HPDE6-E6E7 (cell line): ENCODE measurements at regions not wholly inside any gene's neighbourhood (a gene's known extent, or its start where the extent isn't known, plus 50 kb on each side); places are given as distances from the start of the nearest gene placed in this dataset.

Experiments used
- DNase-seq: peaks from one replicate; pipeline ENCODE4 v3.0.0; 2011; ENCODE audit warnings: missing footprints; ENCODE audit errors: extremely low spot score

DNA sequence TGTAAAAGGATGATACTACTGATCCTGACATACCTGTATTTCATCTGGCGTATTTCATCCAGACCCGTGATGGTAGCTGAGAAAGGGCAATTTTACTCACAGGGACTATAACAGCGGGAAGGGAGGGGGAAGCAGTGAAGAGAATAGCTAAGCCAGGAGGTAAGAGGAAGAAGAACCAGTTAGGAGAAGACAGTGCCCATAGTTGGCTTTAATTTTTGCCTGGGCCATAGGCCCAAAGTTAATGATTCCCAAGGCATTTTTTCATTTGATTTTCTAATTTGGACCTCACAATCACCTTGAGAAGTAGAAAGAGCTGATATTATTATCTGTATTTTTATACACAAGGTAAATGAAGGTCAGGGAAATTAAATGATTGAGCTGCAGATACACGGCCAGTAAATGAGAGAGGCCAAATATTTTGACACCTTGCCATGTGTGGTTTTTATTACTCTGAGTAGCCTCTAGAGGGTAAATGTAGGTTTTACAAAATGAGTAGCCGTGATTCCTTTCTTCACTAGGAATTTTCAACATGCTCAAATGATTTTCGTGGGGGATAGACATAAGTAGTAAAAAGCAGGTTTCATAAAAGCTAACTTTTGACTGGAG is 382.2 kb downstream of the FUT8 start:
- DNase-seq = no peak

DNA sequence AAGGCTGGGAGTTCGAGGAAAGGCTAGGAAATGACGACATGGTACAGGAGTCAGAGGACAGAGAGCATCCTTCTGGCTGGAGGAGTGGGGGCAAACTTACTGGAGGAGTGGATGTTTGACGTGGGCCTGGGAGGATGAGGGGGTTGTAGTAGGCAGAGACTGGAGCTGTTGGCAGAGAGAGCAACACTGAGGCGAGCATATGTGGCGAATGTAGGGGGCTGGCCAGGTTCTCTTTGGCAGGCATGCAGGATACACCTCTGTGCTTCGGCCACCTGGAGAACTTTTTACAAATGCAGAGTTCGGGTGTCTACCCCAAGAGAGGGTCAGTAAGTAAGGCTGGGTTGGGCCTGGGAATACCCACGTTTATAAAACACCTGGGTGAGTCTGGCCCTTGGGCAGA is 385.7 kb downstream of the FUT8 start:
- no peak for DNase-seq

DNA sequence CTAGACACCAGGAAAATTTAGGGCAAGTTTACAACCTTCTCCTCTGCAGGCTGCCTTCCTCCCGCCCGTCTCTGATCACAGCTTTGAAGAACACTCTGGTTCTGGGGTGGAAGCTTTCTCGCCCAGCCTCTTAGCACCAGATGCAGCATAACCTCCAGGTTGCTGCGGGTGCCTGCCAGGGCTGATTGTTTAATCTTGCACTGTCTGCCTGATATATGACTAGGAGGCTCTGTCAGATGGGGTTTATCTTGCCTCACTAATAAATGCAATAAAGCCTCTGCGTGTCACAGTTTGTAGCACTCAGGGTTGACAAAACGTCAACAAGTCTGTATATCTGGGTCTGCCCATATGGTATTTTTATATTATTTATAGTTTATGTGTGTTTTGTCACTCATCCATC is 388.2 kb downstream of the FUT8 start:
- no peak for DNase-seq

DNA sequence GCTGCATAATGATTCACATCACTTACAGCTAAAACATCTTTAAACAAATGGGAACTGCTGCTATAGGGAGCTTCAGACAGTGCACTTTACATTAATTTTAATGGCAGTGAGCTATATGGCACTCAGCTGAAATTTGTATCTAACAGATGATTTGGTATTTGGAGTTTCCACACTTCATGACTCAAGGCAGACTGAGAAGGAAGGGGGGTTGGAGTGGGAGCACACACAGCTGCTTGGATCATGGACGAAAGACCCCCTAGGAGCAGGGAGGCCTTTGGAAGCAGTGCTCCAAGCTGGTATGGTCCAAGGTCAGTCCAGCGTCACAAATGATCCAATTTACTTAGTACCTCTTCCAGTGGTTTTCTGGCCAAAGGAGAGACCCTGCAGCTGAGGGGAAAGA is 389.7 kb downstream of the FUT8 start:
- no peak for DNase-seq

DNA sequence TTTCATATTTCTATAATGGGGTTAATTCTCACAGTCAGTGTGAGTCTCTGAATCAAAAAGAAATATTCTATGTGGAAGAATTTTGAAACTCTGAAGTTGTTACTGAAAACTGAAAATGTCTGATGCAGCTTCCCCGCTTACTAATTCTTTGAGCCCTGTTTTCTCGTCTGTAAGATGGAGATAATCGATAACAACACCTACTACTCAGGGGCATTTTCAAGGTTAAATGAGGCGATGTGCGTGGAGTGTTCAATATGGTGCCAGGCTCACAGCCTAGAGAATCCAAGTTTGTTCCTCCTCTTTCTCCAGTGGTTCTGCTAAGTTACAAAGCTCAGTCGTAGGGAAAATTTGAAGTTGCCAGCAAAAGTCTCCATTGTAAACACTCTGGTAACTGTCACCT is 391.4 kb downstream of the FUT8 start:
- DNase-seq = no peak

DNA sequence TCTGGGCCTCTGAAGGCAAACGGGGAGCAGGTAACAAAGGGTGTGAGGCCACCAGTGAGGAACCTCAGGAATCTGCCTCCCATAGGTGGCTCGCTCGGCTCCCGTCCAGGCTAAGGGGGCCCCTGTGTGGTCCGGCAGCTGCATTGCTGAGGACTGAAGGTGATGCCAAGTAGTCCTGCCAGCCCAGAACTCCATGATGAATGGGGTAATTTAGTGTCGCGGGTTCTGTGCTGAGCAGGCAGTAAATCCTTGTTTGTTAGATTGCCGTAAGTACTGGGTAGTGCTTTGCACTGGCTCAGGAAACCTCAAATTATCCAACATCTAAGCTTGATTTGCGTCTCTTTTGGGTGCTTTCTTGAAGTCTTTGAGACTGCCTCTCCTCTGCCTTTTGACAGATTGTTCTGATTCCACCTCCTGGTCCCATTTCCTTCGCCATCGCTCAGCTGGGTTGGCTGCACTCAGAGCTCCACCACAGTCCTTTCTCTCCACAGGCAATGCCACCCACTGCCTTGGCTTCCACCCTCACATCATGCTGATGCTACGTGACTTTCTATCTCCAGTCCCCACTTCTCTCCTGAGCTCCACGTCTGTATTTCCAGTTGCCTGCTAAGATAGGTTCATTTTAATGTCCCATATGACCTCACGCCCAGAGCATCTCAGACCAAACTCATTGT is 392.0 kb downstream of the FUT8 start:
- no peak for DNase-seq

DNA sequence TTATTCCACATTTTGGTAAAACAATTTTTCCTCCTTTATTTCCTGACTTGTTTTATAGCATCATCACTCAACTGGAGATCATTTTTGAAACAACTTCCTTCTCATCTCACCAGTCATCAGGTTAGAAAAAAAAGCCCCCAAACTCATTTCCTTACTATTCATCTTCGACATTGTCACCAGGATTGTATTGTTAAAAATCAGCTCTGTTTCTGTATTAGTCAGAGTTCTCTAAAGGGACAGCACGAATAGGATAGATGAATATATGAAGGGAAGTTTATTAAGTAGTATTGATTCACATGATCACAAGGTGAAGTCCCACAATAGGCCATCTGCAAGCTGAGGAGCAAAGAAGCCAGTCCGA is 392.6 kb downstream of the FUT8 start:
- DNase-seq = no peak

DNA sequence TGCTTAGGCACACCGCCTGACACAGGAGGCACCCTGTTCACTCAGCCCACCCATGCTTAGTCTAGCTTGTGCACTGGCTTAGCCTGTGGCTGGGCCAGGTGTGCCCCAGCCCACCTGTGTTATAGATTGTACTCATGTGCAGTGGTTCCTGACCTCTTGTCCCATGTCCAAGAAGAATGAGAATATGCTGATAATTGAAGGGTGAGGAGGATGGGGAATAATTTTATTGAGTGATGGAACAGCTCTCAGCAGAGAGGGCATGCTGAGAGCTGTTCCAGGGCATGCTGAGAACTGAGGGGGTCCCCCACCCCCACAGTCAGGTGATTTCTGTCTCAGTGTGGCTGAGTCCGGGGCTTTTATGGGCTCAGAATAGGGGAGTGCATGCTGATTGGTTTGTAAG is 395.9 kb downstream of the FUT8 start:
- no peak for DNase-seq

DNA sequence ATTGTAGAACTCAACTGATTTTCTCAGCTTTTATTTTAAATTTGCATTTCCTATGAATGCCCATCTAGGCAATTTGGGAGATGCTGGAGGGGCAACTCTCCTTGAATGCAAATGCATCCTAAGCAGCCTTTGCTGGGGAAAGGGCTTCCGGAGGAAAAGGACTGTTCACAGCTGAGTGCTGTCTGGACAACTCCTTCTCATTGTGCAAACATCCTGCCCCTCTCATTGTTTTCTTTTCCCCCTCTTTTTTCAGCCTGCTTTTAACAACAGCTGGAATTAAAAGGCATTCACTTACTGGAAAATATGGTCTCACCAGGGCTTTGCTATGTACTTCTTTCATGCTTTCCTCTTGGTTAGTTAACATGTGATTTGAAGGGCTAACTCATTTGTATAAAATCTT is 397.8 kb downstream of the FUT8 start:
- no peak for DNase-seq

DNA sequence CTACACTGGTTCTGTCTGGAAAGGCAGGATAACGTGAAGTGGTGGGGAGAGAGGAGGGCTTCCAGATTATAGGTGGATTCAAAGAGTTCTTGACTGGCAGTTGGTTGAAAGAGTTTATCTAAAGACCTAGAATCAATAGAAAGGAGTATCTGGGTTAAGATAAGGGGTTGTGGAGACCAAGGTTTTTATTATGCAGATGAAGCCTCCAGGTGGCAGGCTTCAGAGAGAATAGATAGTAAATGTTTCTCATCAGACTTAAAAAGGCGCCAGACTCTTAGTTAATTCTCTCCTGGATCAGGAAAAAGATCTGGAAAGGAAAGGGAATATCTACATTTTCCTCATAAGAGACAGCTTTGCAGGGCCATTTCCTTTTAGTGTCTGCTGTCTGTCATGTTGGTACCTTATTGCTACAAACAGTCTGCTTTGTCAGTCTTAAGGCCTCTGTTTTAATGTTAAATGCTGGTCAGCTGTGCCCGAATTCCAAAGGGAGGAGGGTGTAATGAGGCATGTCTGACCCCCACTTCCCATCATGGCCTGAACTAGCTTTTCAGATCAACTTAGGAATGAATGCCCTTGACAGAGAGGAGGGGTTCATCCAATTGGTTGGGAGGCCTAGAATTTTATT is 401.3 kb downstream of the FUT8 start:
- no peak for DNase-seq

DNA sequence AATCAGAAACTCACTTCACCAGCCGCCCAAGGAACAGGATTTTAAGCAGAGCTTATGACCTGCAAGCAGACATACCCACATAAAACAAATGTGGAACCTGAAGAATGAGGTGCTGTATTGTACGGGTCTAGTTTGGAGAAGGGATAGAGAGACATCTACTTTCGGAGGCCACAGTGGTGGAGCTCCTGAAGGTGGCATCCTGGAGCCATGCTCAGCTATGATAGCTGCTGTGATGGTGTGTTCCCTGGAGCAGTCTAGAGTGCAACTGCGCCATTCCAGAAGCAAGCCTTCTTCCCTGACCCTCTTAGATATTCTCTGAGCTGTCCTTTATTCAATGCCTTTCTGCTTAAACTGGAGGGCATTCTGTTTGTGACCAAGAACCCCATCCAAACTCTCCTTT is 402.6 kb downstream of the FUT8 start:
- no peak for DNase-seq

DNA sequence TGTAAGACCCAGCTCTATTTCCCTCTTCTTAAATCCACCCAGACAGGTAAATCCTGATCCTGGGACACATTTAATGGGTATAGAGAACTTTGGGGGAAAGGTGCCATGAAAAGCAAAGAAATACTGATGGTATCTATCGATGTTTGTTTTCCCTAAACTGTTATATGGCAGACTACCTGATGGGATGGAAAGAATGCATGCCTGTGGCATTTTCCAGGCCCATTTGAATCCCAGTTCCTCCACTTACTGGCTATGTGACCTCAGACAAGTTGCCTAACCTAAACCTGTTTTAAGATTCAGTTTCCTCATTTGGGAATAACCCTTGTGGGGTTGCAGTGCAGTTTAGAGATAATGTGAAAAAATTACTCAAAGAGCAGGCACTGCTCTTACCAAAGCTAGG is 404.5 kb downstream of the FUT8 start:
- DNase-seq = no peak

DNA sequence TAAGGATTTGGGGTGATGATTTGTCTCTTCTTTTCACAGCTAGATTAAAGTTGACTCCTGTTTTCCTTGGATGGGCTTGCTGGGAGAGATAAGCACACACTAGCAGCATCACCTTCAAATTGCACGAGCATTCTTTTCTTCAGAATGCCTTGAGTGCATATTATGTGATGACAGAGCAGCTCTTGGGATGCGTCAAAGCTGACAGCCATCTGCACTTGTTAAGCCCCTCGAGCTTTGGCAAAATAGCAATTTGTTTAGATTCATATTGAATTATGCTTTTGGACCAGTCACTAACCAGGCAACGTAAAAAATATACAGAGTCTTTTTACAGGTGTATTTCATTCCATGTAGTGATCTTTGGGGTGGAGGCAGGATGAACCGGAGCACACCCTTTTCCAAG is 407.0 kb downstream of the FUT8 start:
- DNase-seq = no peak

DNA sequence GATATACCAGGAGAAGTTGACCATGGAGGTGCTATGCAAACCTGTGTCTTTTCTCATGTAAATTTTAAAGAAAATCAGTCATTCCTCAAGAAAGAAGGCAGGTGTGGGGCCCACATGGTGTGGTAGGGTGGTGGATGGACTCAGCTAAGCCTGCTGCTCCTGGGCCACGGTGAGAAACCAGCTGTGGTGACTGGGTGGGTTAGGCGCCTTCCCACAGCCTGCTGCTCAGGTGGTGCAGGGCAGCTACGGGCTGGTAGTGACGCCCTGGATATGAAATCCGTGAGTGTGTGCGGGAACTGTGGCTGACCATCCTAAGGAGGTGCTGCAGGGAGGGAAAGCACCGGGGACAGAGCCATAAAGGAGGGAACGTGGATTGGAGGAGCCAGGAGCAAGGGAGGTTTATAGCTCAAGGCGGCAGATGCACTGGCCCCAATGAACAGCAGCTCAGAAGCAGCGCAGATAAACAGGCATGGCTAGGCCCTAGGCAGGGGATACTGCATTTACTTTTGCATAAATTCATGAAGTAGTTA is 408.8 kb downstream of the FUT8 start:
- DNase-seq = no peak

DNA sequence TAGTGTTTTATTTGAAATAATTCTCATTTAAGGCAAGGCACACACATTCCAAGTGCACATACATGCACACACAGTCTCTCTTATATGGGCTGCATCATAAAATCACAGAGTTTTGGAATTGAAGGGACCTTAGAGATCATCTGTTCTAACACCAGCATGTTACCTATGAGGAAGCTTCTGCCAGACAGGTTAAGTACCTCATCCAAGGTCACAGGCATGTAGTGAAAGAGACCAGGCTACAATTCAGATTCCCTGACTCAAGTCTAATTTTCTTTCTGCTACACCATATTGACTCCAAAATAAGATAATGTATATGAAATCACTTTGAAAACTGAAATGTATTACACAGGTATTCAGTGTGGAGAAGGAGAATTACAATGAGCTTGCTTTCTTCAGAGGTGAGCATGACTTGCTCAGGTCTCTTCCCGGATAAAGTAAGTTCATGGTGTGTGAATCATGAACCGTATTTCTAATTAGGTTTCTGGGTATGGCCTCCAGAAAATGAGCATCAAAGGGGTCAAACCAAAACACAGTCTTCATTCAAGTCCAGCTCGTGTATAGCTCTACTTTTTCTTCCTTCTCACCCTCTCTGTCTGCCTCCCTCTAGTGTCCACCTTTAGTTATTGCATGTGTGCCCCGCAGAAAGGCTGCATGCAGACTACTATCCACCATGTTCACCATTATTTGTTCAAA is 411.9 kb downstream of the FUT8 start:
- DNase-seq = peak; percentile 42

DNA sequence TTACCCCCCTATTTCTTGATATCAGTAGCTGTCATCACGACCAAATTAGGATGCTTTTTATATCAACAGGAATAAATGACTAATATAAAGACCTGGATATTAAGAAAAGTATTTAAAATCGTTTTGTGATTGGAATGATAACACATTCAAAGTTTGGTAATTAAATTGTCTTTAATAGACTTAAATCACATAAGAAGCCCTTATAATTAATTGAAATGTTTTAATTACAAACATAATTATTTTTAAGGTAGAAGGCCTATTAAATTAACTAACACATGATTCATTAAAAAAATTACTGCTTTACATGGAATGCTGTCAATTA is 412.4 kb downstream of the FUT8 start:
- DNase-seq = no peak

DNA sequence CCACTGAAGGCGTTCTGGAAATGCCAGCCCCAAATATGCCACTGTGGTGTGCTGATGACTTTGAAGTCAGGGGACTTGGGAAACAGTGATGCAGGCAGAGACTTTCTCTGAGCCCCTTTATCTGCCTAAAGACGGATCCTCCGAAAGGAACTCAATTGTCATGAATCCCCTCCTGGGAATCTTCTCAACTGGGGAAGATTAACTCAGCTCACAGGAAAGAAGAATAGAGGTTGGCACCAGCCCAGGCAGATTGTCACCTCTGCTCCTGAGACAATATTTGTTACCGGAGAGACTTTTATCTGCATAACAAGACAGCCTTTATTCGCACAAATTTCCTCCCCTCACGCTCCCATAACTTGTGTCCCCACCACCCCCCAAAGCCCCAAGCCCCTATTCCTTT is 414.4 kb downstream of the FUT8 start:
- DNase-seq = no peak

DNA sequence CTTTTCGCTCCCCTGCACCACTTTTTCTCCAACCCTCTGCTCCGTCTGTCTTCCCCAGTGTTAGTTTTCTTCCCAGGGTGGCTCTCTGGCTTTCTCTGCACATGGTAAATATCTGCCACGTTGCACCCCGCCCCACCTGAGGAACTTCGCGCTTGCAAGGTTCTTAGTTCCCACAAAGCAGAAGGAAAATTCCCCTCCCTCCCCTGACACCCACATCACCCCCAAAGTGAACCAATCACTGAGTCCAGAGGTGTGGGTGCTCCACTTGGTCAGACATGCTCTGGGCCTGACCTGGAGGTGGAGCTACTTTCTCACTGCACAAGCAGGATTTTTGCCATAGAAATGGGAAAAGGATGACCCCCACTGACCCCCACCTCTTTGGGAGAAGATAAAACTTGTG is 415.0 kb downstream of the FUT8 start:
- DNase-seq = no peak

DNA sequence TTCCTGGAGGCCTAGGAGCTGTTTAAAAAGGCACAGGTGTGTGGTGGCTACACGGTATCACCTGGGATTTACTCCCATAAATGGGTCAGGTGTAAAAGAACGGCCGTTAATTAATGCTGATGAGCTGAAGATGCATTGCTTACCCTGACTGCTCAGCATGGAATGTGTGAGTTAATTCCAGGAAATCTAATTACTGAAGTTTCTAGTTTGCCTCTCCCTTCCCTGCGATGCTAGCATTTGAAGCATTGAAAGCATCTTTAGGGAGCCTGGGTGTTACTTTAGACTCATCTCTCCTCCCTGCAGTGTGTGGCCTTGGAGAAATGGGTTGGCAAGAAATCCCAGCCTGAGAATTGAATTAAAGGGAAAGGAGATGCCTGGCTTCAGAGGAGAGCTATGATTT is 415.9 kb downstream of the FUT8 start:
- DNase-seq = no peak

DNA sequence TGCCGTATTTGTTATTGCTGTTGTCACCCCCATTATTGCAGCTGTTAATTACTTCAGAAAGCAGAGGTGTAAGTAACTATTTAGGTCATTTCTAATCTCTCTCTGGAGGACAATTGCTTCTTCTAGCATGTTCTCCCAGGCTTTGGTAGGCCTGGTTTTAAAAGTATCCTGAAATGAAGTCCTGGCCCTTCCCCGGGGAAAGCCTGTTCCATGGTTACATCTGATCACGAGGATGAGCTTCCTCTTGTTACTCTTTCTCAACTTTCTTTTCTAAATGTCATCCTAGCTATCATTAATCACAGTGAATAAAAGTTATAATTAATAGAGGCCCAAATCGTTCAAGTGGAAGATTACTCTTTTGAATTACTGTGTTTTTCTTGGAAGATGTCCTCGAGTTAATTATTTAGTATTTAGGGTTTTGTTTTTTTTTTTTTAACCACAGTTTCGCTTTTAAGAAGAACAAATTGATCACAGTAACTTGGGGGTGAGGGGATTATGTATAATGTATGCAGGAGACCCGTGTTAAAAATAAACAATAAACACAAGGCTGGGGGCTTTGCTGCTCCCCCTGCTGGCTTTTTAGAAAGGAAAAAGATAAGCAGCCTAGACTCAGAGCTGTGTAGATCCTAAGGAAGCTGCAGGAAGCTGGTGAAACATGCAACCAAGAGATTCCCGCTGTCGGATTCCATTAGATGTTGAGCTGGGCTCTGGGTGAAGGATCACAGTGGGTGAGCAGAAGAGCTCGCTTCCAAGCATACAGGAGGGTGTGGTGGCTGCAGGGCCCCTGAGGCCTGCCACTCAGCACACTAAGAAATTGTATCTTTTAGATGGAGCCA is 420.1 kb downstream of the FUT8 start:
- peak; percentile 12 for DNase-seq

DNA sequence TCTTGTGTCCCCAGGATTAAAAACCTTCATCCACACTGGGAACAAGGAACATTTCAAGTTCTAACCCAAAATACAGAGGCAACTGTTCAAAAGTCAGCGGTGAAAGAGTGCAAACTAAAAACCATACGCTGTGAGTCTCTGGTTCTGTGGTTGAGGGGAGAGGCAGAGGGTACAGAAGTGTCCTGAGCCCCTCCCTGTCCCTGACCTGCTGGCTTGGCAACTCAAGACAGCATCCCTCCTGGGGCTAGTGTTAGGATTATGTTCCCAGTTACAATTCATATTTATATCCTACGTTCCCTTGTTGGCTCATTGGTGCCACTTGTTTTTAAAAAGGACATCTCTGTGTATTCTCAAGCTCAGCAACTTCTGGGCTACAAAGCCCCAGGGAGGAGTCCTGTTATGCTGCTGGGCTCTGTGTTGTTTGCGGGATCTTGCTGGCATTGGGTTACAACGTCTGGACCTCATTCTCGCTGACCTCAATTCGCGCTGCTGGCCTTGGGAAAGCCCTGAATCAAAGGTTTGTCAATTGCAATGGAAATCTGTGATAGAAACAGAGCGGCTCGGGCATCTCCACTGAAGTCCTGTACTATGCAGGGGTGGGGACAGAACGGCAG is 420.8 kb downstream of the FUT8 start:
- no peak for DNase-seq

DNA sequence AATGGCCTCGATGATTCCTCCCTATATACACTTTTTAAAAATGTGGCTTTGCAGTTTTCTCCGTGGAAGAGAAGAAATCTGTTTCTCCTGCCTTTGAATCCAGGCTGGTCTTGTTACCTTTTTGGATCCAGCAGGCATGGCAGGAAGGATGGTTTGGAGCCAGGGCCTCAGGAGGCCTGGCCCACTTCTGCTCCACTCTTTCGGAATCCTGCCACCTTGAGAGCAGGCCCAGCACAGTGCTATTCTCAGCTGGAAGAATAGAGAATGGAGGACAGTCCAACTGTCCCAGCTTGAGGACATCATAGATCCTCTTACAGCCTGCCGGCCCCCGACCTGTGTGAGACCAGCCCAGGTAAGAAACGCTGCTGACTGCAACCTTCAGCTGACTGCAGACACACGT is 421.5 kb downstream of the FUT8 start:
- DNase-seq = no peak
